ENCODE measurements at regions not wholly inside any gene's neighbourhood (a gene's known extent, or its start where the extent isn't known, plus 50 kb on each side); places are given as distances from the start of the nearest gene placed in this dataset.

- TF ChIP-seq, protein P1, sequence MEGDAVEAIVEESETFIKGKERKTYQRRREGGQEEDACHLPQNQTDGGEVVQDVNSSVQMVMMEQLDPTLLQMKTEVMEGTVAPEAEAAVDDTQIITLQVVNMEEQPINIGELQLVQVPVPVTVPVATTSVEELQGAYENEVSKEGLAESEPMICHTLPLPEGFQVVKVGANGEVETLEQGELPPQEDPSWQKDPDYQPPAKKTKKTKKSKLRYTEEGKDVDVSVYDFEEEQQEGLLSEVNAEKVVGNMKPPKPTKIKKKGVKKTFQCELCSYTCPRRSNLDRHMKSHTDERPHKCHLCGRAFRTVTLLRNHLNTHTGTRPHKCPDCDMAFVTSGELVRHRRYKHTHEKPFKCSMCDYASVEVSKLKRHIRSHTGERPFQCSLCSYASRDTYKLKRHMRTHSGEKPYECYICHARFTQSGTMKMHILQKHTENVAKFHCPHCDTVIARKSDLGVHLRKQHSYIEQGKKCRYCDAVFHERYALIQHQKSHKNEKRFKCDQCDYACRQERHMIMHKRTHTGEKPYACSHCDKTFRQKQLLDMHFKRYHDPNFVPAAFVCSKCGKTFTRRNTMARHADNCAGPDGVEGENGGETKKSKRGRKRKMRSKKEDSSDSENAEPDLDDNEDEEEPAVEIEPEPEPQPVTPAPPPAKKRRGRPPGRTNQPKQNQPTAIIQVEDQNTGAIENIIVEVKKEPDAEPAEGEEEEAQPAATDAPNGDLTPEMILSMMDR (IDR thresholded peaks at IDR 0.05 in 2 of 3, conservative IDR thresholded peaks at IDR 0.05 in 1 of 3; ENCODE audit: control insufficient read depth in 2 of 3, extremely low read depth in 1 of 3, insufficient read depth in 1 of 3, low read depth in 3 of 3, low read length in 3 of 3) = no peak
- TF ChIP-seq TAF1 (IDR thresholded peaks at IDR 0.05; ENCODE audit: borderline replicate concordance, low read depth, low read length) (no peak), POLR2AphosphoS5 (IDR thresholded peaks at IDR 0.05; ENCODE audit: low read length) (no peak), TCF7 (IDR thresholded peaks at IDR 0.05; ENCODE audit: borderline replicate concordance) (no peak)
- TF ChIP-seq, protein P2, sequence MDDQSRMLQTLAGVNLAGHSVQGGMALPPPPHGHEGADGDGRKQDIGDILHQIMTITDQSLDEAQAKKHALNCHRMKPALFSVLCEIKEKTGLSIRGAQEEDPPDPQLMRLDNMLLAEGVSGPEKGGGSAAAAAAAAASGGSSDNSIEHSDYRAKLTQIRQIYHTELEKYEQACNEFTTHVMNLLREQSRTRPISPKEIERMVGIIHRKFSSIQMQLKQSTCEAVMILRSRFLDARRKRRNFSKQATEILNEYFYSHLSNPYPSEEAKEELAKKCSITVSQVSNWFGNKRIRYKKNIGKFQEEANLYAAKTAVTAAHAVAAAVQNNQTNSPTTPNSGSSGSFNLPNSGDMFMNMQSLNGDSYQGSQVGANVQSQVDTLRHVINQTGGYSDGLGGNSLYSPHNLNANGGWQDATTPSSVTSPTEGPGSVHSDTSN (IDR thresholded peaks at IDR 0.05; ENCODE audit: insufficient replicate concordance, low read depth, low read length) = no peak
These were observed 118.5 kb upstream of the TACR1 start for GRCh38 chr2:75317802-75318201.

All from GM12878 (cell line).